K562 (cell line): ENCODE measurements at regions not wholly inside any gene's neighbourhood (a gene's known extent, or its start where the extent isn't known, plus 50 kb on each side); places are given as distances from the start of the nearest gene placed in this dataset.

Experiments used
- ATAC-seq: fragments of 200-7000 bp; cut with Tn5 transposase; 3 replicates; pipeline ENCODE4 v1.9.1; 2020; ENCODE audit warnings: moderate library complexity
- BruUV-seq: library from RNA; stranded (reverse); fragments of 400-500 nt; replicated peaks from 2 replicates; lab custom pipeline; 2021; lab: Mats Ljungman, UMichigan
- CTCF ChIA-PET: fragments of 300-600 bp; formaldehyde crosslinking; extraction: SDS; loops from one replicate; lab custom pipeline; 2021; ENCODE audit warnings: low intra/inter-chr PET ratio; lab: Yijun Ruan, JAX
- POLR2A ChIA-PET: fragments of 300-600, 350-650 bp; sonication (Branson Sonifier 250); formaldehyde crosslinking; extraction: SDS; loops from one replicate; lab custom pipeline; 2021; ENCODE audit warnings: antibody characterized with exemption, inconsistent platforms; lab: Yijun Ruan, JAX
- DNase-seq, 4 experiments: peaks; one replicate each; pipeline versions ENCODE4 v3.0.0 to v3.0.0-alpha.2; 2011 to 2018; ENCODE audit warnings: low spot score in 3 of 4, mixed read lengths in 3 of 4; ENCODE audit errors: extremely low read depth in 1 of 4
- FAIRE-seq: peaks from 2 replicates; lab custom pipeline; 2011; peaks lifted over from hg19 to GRCh38; lab: Jason Lieb, UNC
- H2AFZ ChIP-seq: 2 replicates; pipeline ENCODE4 v1.6.0; 2011; ENCODE audit warnings: low read depth, low read length, control low read depth, inconsistent platforms
- H3K27ac ChIP-seq: fragments of 200-600 bp; 3 replicates; pipeline ENCODE4 v1.8.0; 2011; ENCODE audit warnings: low read depth, mild to moderate bottlenecking, control low read depth, inconsistent platforms, low read length, moderate library complexity, mixed read lengths; ENCODE audit errors: extremely low read depth
- H3K27me3 ChIP-seq, 2 experiments: fragments of 300-600 bp in 1 of 2; 2 replicates in 1 of 2; 3 replicates in 1 of 2; pipeline versions ENCODE4 v1.6.0 to v1.8.0; 2011; ENCODE audit warnings: inconsistent platforms in 2 of 2, low read length in 2 of 2, mild to moderate bottlenecking in 1 of 2, mixed read lengths in 1 of 2, moderate library complexity in 1 of 2; ENCODE audit not compliant: control insufficient read depth in 2 of 2, insufficient read depth in 2 of 2
- H3K36me3 ChIP-seq: fragments of 300-600 bp; 3 replicates; pipeline ENCODE4 v1.8.0; 2011; ENCODE audit warnings: mild to moderate bottlenecking, low read length, inconsistent platforms; ENCODE audit not compliant: control insufficient read depth, insufficient read depth
- H3K4me1 ChIP-seq, 2 experiments: fragments of 200-600 bp in 1 of 2; replicated peaks in 1 of 2; 2 replicates in 1 of 2; 3 replicates in 1 of 2; pipeline versions ENCODE4 v1.5.1 to v1.8.0; 2011; ENCODE audit warnings: inconsistent platforms in 2 of 2, low read length in 2 of 2, mild to moderate bottlenecking in 1 of 2, mixed read lengths in 1 of 2, moderate library complexity in 1 of 2; ENCODE audit not compliant: control insufficient read depth in 2 of 2, insufficient read depth in 2 of 2
- H3K4me2 ChIP-seq: 2 replicates; pipeline ENCODE4 v1.6.1; 2011; ENCODE audit warnings: low read length, control low read depth, inconsistent platforms, mixed read lengths; ENCODE audit not compliant: insufficient read depth
- H3K4me3 ChIP-seq: fragments of 200-600 bp; sonication (generic), shearing (Covaris generic); 2 replicates; pipeline ENCODE4 v1.5.1; 2016; ENCODE audit warnings: control low read depth, inconsistent platforms
- H3K79me2 ChIP-seq: fragments of 200-600 bp; 3 replicates; pipeline ENCODE4 v1.8.0; 2011; ENCODE audit warnings: low read length, inconsistent platforms; ENCODE audit not compliant: control insufficient read depth, insufficient read depth
- H3K9ac ChIP-seq, 2 experiments: 2 replicates each; pipeline versions ENCODE4 v1.6.0 to v1.6.1; 2011; ENCODE audit warnings: low read depth in 2 of 2, low read length in 2 of 2, control low read depth in 1 of 2, inconsistent platforms in 1 of 2, mild to moderate bottlenecking in 1 of 2, mixed read lengths in 1 of 2; ENCODE audit not compliant: insufficient read depth in 1 of 2
- H3K9me1 ChIP-seq: one replicate; pipeline ENCODE4 v1.6.0; 2011; ENCODE audit warnings: inconsistent platforms, mild to moderate bottlenecking, low read length, moderate library complexity; ENCODE audit not compliant: control insufficient read depth, insufficient read depth
- H3K9me3 ChIP-seq: replicated peaks from 2 replicates; pipeline ENCODE4 v1.5.1; 2011; ENCODE audit warnings: low read depth, low read length, inconsistent platforms; ENCODE audit not compliant: control insufficient read depth, insufficient read depth
- H4K20me1 ChIP-seq: replicated peaks from 2 replicates; pipeline ENCODE4 v1.6.1; 2011; ENCODE audit warnings: low read length, inconsistent platforms, mixed read lengths; ENCODE audit not compliant: control insufficient read depth, insufficient read depth
- HNRNPK ChIP-seq: fragments of 200-400 bp; formaldehyde crosslinking; IDR thresholded peaks from one replicate; pipeline ENCODE4 v1.6.1; 2018; ENCODE audit warnings: mild to moderate bottlenecking, low read depth, low read length; ENCODE audit not compliant: poor library complexity, severe bottlenecking
- MEIS2 ChIP-seq: fragments of 450-650 bp; IDR thresholded peaks from 2 replicates; pipeline ENCODE4 v1.6.1; 2014; ENCODE audit warnings: mild to moderate bottlenecking; ENCODE audit not compliant: partially characterized antibody
- MIER1 ChIP-seq: fragments of 450-650 bp; IDR thresholded peaks from 2 replicates; pipeline ENCODE4 v1.6.1; 2016; ENCODE audit warnings: antibody characterized with exemption, mild to moderate bottlenecking, low read depth
- PURB ChIP-seq: sonication (generic); formaldehyde crosslinking; IDR thresholded peaks from 2 replicates; pipeline ENCODE4 v1.9.0; 2021; ENCODE audit warnings: low read depth, mild to moderate bottlenecking, missing genetic modification reagents
- RBM39 ChIP-seq: fragments of 200-400 bp; formaldehyde crosslinking; optimal IDR thresholded peaks from 2 replicates; pipeline ENCODE3; 2018; ENCODE audit warnings: low read depth, low read length
- SLC30A9 ChIP-seq: fragments of 250-450 bp; sonication (Bioruptor Pico); IDR thresholded peaks from 2 replicates; pipeline ENCODE4 v1.8.0; 2022; ENCODE audit warnings: mild to moderate bottlenecking, moderate library complexity
- WGBS: fragments of 100-300 bp; shearing (Covaris generic); methylation state at CpG from one replicate; pipeline ENCODE4 v1.1.6; 2016; ENCODE audit warnings: low coverage, mixed read lengths; ENCODE audit not compliant: insufficient coverage; ENCODE audit errors: missing lambda C conversion rate; 5-methylcytosine and 5-hydroxymethylcytosine counted together
- in situ Hi-C: fragments of 300-500 bp; cut with MboI; formaldehyde crosslinking; loops from 4 replicates; pipeline ENCODE4 v1.15.0; 2018; ENCODE audit warnings: inconsistent platforms, mixed read lengths
- intact Hi-C: fragments of 100-400 bp; cut with micrococcal nuclease; formaldehyde crosslinking; loops from 2 replicates; pipeline ENCODE4 v1.14.2; 2022
- TF ChIP-seq, protein P1 (sequence below): fragments of 250-450 bp; sonication (Bioruptor Pico); IDR thresholded peaks from 2 replicates; pipeline ENCODE4 v1.4.0; 2020; ENCODE audit warnings: mild to moderate bottlenecking, moderate library complexity
- TF ChIP-seq, protein P2 (sequence below): sonication (generic); formaldehyde crosslinking; IDR thresholded peaks from 2 replicates; pipeline ENCODE4 v1.8.1; 2023; ENCODE audit warnings: mild to moderate bottlenecking, missing genetic modification reagents

DNA sequence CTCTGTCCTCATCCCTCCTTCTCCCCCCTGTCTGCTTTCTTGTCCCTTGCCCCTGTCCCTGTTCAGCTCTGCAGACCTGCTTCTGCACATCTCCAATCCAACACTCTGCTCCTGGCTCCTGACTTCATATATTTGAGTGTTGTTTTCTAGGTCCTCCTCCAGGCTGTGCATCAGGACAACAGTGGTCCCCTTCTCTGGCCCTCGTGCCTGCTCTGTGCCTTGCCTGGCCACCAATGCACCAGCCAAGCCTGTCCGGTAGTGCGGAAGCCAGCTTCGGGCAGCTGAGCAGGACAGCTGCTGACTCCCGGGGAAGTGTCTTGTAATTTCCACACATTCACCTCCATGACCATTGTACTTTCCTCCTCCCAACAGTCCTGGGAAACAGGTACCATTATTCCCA lies 203.4 kb upstream of the RAB4A start:
- H3K79me2 ChIP-seq, result no peaks in the 10 kb centered on the region
- no peak overlapping the region for H3K4me3 ChIP-seq
- H3K27ac ChIP-seq, result no peak overlapping the region
- H3K9me1 ChIP-seq, result no peaks in the 10 kb centered on the region
- in situ Hi-C loops (no loop called here), intact Hi-C loops (no loop called here)
- H3K9me3 ChIP-seq, result no peaks in the 10 kb centered on the region
- H2AFZ ChIP-seq, result no peak overlapping the region
- H3K4me2 ChIP-seq, result no peak overlapping the region
- POLR2A ChIA-PET, result interaction anchor here (0.6 to 1.1 kb wide), 3 partner anchors 25 to 841 kb away, joined by 3 to 5 read pairs (median 4); no protein-coding TSS in a partner anchor
- WGBS, result 0% methylated on average over 5 of the region's 5 CpGs
- peaks cover 3 to 49% of the 10 kb centered on the region in 2 experiments; a peak in 4 of 5 replicates for H3K27me3 ChIP-seq
- FAIRE-seq, result no peak
- TF ChIP-seq PURB (CRISPR knock-in tag) (no peak), HNRNPK (no peak), SLC30A9 (no peak), MEIS2 (no peak), MIER1 (no peak), RBM39 (no peak)
- TF ChIP-seq, protein P1, sequence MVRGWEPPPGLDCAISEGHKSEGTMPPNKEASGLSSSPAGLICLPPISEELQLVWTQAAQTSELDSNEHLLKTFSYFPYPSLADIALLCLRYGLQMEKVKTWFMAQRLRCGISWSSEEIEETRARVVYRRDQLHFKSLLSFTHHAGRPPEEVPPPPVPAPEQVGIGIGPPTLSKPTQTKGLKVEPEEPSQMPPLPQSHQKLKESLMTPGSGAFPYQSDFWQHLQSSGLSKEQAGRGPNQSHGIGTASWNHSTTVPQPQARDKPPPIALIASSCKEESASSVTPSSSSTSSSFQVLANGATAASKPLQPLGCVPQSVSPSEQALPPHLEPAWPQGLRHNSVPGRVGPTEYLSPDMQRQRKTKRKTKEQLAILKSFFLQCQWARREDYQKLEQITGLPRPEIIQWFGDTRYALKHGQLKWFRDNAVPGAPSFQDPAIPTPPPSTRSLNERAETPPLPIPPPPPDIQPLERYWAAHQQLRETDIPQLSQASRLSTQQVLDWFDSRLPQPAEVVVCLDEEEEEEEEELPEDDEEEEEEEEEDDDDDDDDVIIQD (CRISPR knock-in tag), result no peak
- TF ChIP-seq, protein P2, sequence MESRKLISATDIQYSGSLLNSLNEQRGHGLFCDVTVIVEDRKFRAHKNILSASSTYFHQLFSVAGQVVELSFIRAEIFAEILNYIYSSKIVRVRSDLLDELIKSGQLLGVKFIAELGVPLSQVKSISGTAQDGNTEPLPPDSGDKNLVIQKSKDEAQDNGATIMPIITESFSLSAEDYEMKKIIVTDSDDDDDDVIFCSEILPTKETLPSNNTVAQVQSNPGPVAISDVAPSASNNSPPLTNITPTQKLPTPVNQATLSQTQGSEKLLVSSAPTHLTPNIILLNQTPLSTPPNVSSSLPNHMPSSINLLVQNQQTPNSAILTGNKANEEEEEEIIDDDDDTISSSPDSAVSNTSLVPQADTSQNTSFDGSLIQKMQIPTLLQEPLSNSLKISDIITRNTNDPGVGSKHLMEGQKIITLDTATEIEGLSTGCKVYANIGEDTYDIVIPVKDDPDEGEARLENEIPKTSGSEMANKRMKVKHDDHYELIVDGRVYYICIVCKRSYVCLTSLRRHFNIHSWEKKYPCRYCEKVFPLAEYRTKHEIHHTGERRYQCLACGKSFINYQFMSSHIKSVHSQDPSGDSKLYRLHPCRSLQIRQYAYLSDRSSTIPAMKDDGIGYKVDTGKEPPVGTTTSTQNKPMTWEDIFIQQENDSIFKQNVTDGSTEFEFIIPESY, result no peak
- no peak for ATAC-seq
- no peak for DNase-seq
- no peaks in the 10 kb centered on the region for H3K36me3 ChIP-seq
- no TSS peak for BruUV-seq
- no peak overlapping the region for H3K9ac ChIP-seq
- CTCF ChIA-PET, result no interaction called here
- no peaks in the 10 kb centered on the region for H3K4me1 ChIP-seq
- H4K20me1 ChIP-seq, result no peaks in the 10 kb centered on the region; the same call in 1 of the 2 replicates
